OCI-LY7 (cell line): ENCODE measurements at regions not wholly inside any gene's neighbourhood (a gene's known extent, or its start where the extent isn't known, plus 50 kb on each side); places are given as distances from the start of the nearest gene placed in this dataset.

Source experiments
- BruUV-seq: library from RNA; stranded (reverse); fragments of 400-500 nt; replicated peaks from 2 replicates; lab custom pipeline; 2021; lab: Mats Ljungman, UMichigan
- CTCF ChIA-PET: fragments of 300-600 bp; sonication (Branson Sonifier 250); formaldehyde crosslinking; loops from one replicate; lab custom pipeline; 2022; ENCODE audit warnings: antibody characterized with exemption; ENCODE audit not compliant: unreplicated experiment; lab: Charles Lee
- POLR2A ChIA-PET: fragments of 300-600 bp; sonication (Branson Sonifier 250); formaldehyde crosslinking; loops from one replicate; lab custom pipeline; 2022; ENCODE audit warnings: antibody characterized with exemption; lab: Charles Lee
- DNase-seq: peaks from one replicate; pipeline ENCODE4 v3.0.0-alpha.2; 2015; ENCODE audit warnings: low spot score
- H2AFZ ChIP-seq: fragments of 200-600 bp; sonication (generic), shearing (Covaris generic); 2 replicates; pipeline ENCODE4 v1.6.1; 2014; ENCODE audit warnings: mild to moderate bottlenecking, antibody characterized with exemption, low read length, moderate library complexity
- H3K27ac ChIP-seq: fragments of 200-600 bp; sonication (generic); 2 replicates; pipeline ENCODE4 v1.5.1; 2014; ENCODE audit warnings: mixed run types, low read depth, mild to moderate bottlenecking, moderate library complexity, low read length, inconsistent platforms; ENCODE audit not compliant: poor library complexity, severe bottlenecking
- H3K36me3 ChIP-seq: fragments of 200-600 bp; sonication (generic); 2 replicates; pipeline ENCODE4 v1.6.1; 2014; ENCODE audit warnings: mild to moderate bottlenecking, antibody characterized with exemption, low read length, moderate library complexity, mixed read lengths; ENCODE audit not compliant: insufficient read depth
- H3K4me1 ChIP-seq: fragments of 200-600 bp; sonication (generic); 2 replicates; pipeline ENCODE4 v1.5.1; 2014; ENCODE audit warnings: mild to moderate bottlenecking, low read length; ENCODE audit not compliant: insufficient read depth, poor library complexity, severe bottlenecking
- H3K4me2 ChIP-seq: fragments of 200-600 bp; sonication (generic); 2 replicates; pipeline ENCODE4 v1.6.1; 2014; ENCODE audit warnings: mild to moderate bottlenecking, low read length
- H3K4me3 ChIP-seq: fragments of 200-600 bp; sonication (generic); 2 replicates; pipeline ENCODE4 v1.5.1; 2014; ENCODE audit warnings: mild to moderate bottlenecking, low read depth, low read length; ENCODE audit not compliant: poor library complexity, severe bottlenecking
- H3K79me2 ChIP-seq: fragments of 200-600 bp; sonication (generic); 2 replicates; pipeline ENCODE4 v1.6.1; 2016; ENCODE audit warnings: low read depth, mild to moderate bottlenecking, low read length, moderate library complexity, mixed read lengths; ENCODE audit not compliant: insufficient read depth
- H3K9me2 ChIP-seq: fragments of 200-600 bp; sonication (generic); 2 replicates; pipeline ENCODE4 v1.6.1; 2016; ENCODE audit warnings: mild to moderate bottlenecking, low read length, mixed read lengths; ENCODE audit not compliant: insufficient read depth
- H3K9me3 ChIP-seq: fragments of 200-600 bp; sonication (generic); 2 replicates; pipeline ENCODE4 v1.6.1; 2014; ENCODE audit warnings: mild to moderate bottlenecking, mixed run types, low read length, mixed read lengths
- H4K20me1 ChIP-seq: fragments of 200-600 bp; sonication (generic); 2 replicates; pipeline ENCODE4 v1.6.1; 2014; ENCODE audit warnings: mild to moderate bottlenecking, antibody characterized with exemption, low read length, moderate library complexity, mixed read lengths; ENCODE audit not compliant: insufficient read depth
- CTCF ChIP-seq: fragments of 200-600 bp; sonication (generic); conservative IDR thresholded peaks from 2 replicates; pipeline ENCODE4 v1.5.1; 2014; ENCODE audit warnings: mild to moderate bottlenecking, antibody characterized with exemption, low read length, moderate library complexity, mixed read lengths
- EZH2phosphoT487 ChIP-seq: fragments of 200-600 bp; sonication (generic); IDR thresholded peaks from 2 replicates; pipeline ENCODE4 v1.6.1; 2018; ENCODE audit warnings: low read depth, borderline replicate concordance, mild to moderate bottlenecking, mixed run types, antibody characterized with exemption, low read length, moderate library complexity, mixed read lengths
- intact Hi-C: fragments of 100-400 bp; cut with micrococcal nuclease; formaldehyde crosslinking; loops from one replicate; pipeline ENCODE4 v1.10.0; 2022; ENCODE audit not compliant: unreplicated experiment

GRCh38 chr11:122436188-122436555, 219.3 kb upstream of the UBASH3B start:
- Histone ChIP-seq H3K27ac (no peak overlapping the region), H3K36me3 (no peaks in the 10 kb centered on the region), H3K9me3 (no peaks in the 10 kb centered on the region), H3K4me2 (no peak overlapping the region), H3K4me1 (no peaks in the 10 kb centered on the region), H3K4me3 (no peak overlapping the region), H3K79me2 (no peaks in the 10 kb centered on the region), H4K20me1 (no peaks in the 10 kb centered on the region), H2AFZ (no peak overlapping the region), H3K9me2 (no peaks in the 10 kb centered on the region)
- TF ChIP-seq EZH2phosphoT487: no peak
- no peak for TF ChIP-seq CTCF
- intact Hi-C loops: no loop called here
- no TSS peak for BruUV-seq
- POLR2A ChIA-PET: no interaction called here
- DNase-seq: no peak
- CTCF ChIA-PET: no interaction called here

- Histone ChIP-seq H3K4me2 (no peak overlapping the region), H3K36me3 (no peaks in the 10 kb centered on the region), H3K4me3 (no peak overlapping the region), H3K27ac (no peak overlapping the region), H3K9me3 (no peaks in the 10 kb centered on the region), H3K79me2 (no peaks in the 10 kb centered on the region), H3K4me1 (no peaks in the 10 kb centered on the region), H2AFZ (no peak overlapping the region), H3K9me2 (no peaks in the 10 kb centered on the region), H4K20me1 (no peaks in the 10 kb centered on the region)
- CTCF ChIA-PET: no interaction called here
- no TSS peak for BruUV-seq
- POLR2A ChIA-PET: no interaction called here
- TF ChIP-seq CTCF (no peak), EZH2phosphoT487 (no peak)
- DNase-seq: no peak
- intact Hi-C loops: no loop called here
Measured at GRCh38 chr11:122435540-122436187, 219.9 kb upstream of the UBASH3B start.

- TF ChIP-seq CTCF (no peak), EZH2phosphoT487 (no peak)
- POLR2A ChIA-PET: no interaction called here
- DNase-seq: no peak
- H4K20me1 ChIP-seq: no peaks in the 10 kb centered on the region
- H3K36me3 ChIP-seq: no peaks in the 10 kb centered on the region
- H3K79me2 ChIP-seq: no peaks in the 10 kb centered on the region
- no TSS peak for BruUV-seq
- no peaks in the 10 kb centered on the region for H3K9me2 ChIP-seq
- no peak overlapping the region for H3K4me2 ChIP-seq
- H3K4me1 ChIP-seq: no peaks in the 10 kb centered on the region
- H3K4me3 ChIP-seq: no peak overlapping the region
- no peaks in the 10 kb centered on the region for H3K9me3 ChIP-seq
- intact Hi-C loops: no loop called here
- no peak overlapping the region for H2AFZ ChIP-seq
- CTCF ChIA-PET: no interaction called here
- no peak overlapping the region for H3K27ac ChIP-seq
Measured at GRCh38 chr11:122434786-122435185, 220.7 kb upstream of the UBASH3B start.
